Right cardiac atrium (tissue), 5 donors: ENCODE measurements at regions not wholly inside any gene's neighbourhood (a gene's known extent, or its start where the extent isn't known, plus 50 kb on each side); places are given as distances from the start of the nearest gene placed in this dataset.
"Not testable (repeated sequence)": the region's sequence is repeated elsewhere in the genome, so short reads cannot be mapped to it uniquely, and the experiment has no call there.

Experiments used
- ATAC-seq, 2 donors: fragments of 200-7000 bp; cut with Tn5 transposase; one replicate each; pipeline versions ENCODE4 v1.8.0 to v1.9.1; 2020; ENCODE audit warnings: moderate library complexity in 2 of 2, mild to moderate bottlenecking in 1 of 2
- DNase-seq, 3 donors: peaks; one replicate each; pipeline ENCODE4 v3.0.0-alpha.2; 2020
- H3K27ac ChIP-seq: one replicate; pipeline ENCODE4 v1.5.1; 2013; ENCODE audit warnings: mild to moderate bottlenecking, low read length, control low read depth, moderate library complexity
- H3K27me3 ChIP-seq: one replicate; pipeline ENCODE4 v1.6.1; 2013; ENCODE audit not compliant: control insufficient read depth, insufficient read depth
- H3K4me1 ChIP-seq: one replicate; pipeline ENCODE4 v1.6.1; 2013; ENCODE audit warnings: low read length; ENCODE audit not compliant: control insufficient read depth, insufficient read depth
- H3K4me3 ChIP-seq: one replicate; pipeline ENCODE4 v1.5.1; 2013; ENCODE audit warnings: low read length, control low read depth
- H3K9me3 ChIP-seq: one replicate; pipeline ENCODE4 v1.6.1; 2013; ENCODE audit warnings: low read length; ENCODE audit not compliant: control insufficient read depth
- WGBS: extraction: QIAGEN DNeasy Blood & Tissue Kit; methylation state at CpG from one replicate; pipeline ENCODE4 v1.1.7; 2013; 5-methylcytosine and 5-hydroxymethylcytosine counted together
- intact Hi-C, 4 donors: fragments of 100-400 bp; cut with DNase I; formaldehyde crosslinking; loops; one replicate each; pipeline versions ENCODE4 v1.11.0 to v1.14.0; 2022 to 2023
- donor health status: healthy with polysubstance abuse.
- donor health status: DM: no; HTN: yes; CAD: no.
- donor health status: DM: no; HTN: no; CAD: no.
- donor health status: DM: no; HTN: yes; CAD: no; lungs with severe emphysema.
- donor health status: DM: yes; HTN: yes; CAD: no.

- WGBS: 75% methylated on average over 3 of the region's 3 CpGs
- Histone ChIP-seq H3K4me3 (no peak overlapping the region), H3K27me3 (no peaks in the 10 kb centered on the region), H3K9me3 (no peaks in the 10 kb centered on the region), H3K27ac (no peak overlapping the region), H3K4me1 (no peaks in the 10 kb centered on the region)
- ATAC-seq (no peak), DNase-seq (no peak)
- intact Hi-C loops: no loop called here
These were observed 402.3 kb upstream of the PCDH15 start for GRCh38 chr10:55203319-55203718.

DNA sequence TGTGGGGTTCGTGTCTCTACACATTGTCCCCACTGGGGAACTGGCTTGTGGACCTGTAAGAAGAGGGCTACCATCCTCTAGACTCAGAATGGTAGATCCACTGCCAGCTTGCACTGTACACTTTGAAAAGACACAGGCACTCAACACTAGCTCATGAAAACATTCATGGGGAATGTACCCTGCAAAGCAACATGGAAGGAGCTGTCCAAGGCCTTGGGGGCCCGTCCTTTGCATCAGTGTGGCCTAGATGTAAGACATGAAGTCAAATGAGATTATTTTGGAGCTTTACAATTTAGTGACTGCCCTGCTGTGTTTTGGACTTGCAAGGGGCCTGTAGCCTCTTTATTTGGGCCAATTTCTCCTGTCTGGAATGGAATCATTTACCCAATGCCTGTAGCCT is 399.0 kb upstream of the PCDH15 start:
- no peaks in the 10 kb centered on the region for H3K4me1 ChIP-seq
- ATAC-seq (no peak), DNase-seq (no peak)
- H3K27me3 ChIP-seq: no peaks in the 10 kb centered on the region
- H3K27ac ChIP-seq: no peak overlapping the region
- no peaks in the 10 kb centered on the region for H3K9me3 ChIP-seq
- intact Hi-C loops: no loop called here
- 52% methylated on average over 2 of the region's 2 CpGs for WGBS
- no peak overlapping the region for H3K4me3 ChIP-seq

DNA sequence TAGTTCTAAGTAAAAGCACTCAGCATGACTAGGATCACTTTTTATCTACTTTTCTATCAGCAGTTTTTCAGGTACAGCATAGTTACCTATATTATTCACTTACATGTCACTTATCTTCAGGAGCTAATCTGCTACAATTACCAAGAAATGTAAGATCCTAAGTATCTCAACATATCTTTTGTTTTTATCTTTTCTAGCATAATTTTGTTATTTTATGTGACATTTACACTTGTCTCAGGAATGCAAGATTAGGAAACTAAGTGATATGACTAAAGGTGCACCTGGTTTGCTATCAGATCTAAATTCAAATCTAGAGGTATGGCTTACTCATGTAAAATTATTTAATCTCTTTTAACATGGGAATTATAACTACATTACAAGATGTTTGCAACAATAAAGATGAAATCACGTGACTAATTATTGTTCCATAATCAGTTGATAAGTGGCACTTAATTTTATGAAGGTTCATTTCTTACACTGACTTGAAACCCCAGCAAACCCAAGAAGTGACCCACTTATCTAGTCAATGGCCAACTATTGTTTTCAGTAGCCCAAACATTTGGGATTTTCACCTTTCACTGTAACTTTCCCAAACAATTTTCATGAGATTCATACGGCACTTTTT is 390.3 kb upstream of the PCDH15 start:
- H3K4me3 ChIP-seq: no peak overlapping the region

DNA sequence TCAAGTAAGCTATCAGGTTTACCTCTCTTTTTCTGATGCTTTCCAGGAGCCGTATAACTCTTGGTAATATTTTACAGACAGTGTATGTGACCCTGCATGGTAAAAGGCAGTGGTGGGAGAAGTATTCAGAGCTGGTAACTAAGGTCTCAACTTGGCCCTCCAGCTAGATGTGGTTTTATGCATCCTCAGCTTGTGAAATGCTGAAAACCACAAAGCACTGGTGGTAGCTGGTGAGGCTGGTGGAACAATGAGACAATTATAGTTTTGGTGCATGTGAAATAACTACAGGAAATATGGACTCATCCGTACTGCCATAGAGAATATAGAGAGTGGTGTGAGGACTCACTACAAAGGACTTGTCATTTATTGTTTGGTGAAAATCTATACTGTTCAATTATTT is 383.0 kb upstream of the PCDH15 start:
- Histone ChIP-seq H3K9me3 (peaks cover 2% of the 10 kb centered on the region), H3K4me3 (no peak overlapping the region), H3K4me1 (no peaks in the 10 kb centered on the region), H3K27ac (no peak overlapping the region), H3K27me3 (no peaks in the 10 kb centered on the region)
- ATAC-seq (no peak), DNase-seq (no peak)
- WGBS: 70% methylated on average over 2 of the region's 2 CpGs
- intact Hi-C loops: no loop called here

More for the DNA sequence above, 390.3 kb upstream of the PCDH15 start:
- H3K9me3 ChIP-seq: no peaks in the 10 kb centered on the region
- ATAC-seq: no peak
- H3K27me3 ChIP-seq: no peaks in the 10 kb centered on the region
- intact Hi-C loops: no loop called here
- no peak for DNase-seq
- 62% methylated on average over 2 of the region's 2 CpGs for WGBS
- no peak overlapping the region for H3K27ac ChIP-seq
- H3K4me1 ChIP-seq: no peaks in the 10 kb centered on the region

DNA sequence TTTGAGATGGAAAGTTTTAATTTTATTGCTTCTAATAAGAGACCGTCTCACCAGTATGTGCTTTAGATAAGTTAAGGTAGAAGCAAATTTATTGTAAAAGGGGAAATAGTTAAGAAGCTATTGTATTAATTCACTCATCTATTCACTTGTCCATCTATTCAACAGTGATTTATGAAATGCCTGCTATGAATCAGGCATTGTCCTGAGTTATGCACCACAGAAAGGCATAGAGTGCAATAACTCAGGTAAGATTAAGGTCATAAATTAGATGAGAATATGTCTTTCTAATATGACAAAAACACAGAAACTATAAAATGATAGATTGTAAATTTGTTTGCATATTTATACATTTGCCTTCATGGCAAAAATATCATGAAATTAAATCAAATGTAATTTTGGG is 379.3 kb upstream of the PCDH15 start:
- 91% methylated on average over 1 of the region's 1 CpG for WGBS
- Histone ChIP-seq H3K4me1 (no peaks in the 10 kb centered on the region), H3K9me3 (peaks cover 2% of the 10 kb centered on the region), H3K27me3 (no peaks in the 10 kb centered on the region), H3K4me3 (no peak overlapping the region), H3K27ac (no peak overlapping the region)
- intact Hi-C loops: no loop called here
- DNase-seq: no peak
- ATAC-seq: no peak

DNA sequence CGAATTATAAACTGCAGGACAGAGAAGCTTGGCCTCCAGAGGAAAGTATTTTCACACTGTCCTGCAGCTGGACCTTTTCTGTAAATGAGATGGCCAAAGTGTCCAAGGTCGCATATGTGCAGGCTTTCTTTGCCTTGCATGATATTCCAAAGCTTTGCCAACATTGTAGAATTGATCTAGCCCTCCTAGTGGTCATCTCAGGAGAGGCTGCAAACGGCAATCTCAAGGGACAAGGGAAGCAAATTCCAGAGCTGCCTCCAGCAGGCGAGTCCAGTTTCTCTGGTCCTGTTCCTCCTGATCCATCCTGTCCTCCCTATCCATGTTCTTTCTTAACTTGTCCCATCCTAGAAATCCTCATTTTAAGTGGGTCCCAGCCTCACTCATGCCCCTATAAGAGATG is 373.4 kb upstream of the PCDH15 start:
- intact Hi-C loops: no loop called here
- Histone ChIP-seq H3K27ac (no peak overlapping the region), H3K27me3 (no peaks in the 10 kb centered on the region), H3K4me1 (no peaks in the 10 kb centered on the region), H3K9me3 (peaks cover under 1% of the 10 kb centered on the region), H3K4me3 (no peak overlapping the region)
- WGBS: 67% methylated on average over 4 of the region's 4 CpGs
- DNase-seq (no peak), ATAC-seq (no peak)

DNA sequence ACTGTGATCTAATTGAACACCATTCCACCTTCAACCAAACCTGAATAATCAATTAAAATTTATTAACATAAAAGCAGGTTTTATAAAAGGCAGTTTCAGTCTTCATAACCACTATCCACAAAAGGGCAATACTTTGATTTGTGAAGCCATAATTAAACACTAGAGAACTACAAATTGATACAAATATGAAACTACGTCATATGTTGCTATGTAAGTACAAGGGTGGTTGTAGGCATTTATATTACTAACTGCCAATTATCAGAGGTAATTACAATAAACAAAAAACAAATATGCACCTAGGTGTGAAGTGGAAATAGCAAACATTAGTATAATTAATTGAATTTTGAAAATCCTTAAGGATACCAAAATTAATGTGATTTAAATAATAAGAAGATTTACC is 368.5 kb upstream of the PCDH15 start:
- Histone ChIP-seq H3K27ac (no peak overlapping the region), H3K27me3 (no peaks in the 10 kb centered on the region), H3K4me3 (no peak overlapping the region), H3K9me3 (no peaks in the 10 kb centered on the region), H3K4me1 (no peaks in the 10 kb centered on the region)
- WGBS: 96% methylated on average over 1 of the region's 1 CpG
- intact Hi-C loops: no loop called here
- no peak for ATAC-seq
- DNase-seq: no peak

- ATAC-seq (no peak), DNase-seq (no peak)
- Histone ChIP-seq H3K9me3 (no peaks in the 10 kb centered on the region), H3K4me1 (no peaks in the 10 kb centered on the region), H3K4me3 (no peak overlapping the region), H3K27me3 (no peaks in the 10 kb centered on the region), H3K27ac (no peak overlapping the region)
- 63% methylated on average over 1 of the region's 1 CpG for WGBS
- intact Hi-C loops: no loop called here
These were observed 367.3 kb upstream of the PCDH15 start for GRCh38 chr10:55168343-55168742.

- H3K27me3 ChIP-seq: no peaks in the 10 kb centered on the region
- no peaks in the 10 kb centered on the region for H3K9me3 ChIP-seq
- DNase-seq: peak in 1 of 3 donors; percentile 33
- peak in 1 of 2 donors; percentile 93 for ATAC-seq
- no peaks in the 10 kb centered on the region for H3K4me1 ChIP-seq
- 76% methylated on average over 6 of the region's 6 CpGs for WGBS
- H3K27ac ChIP-seq: no peak overlapping the region
- intact Hi-C loops: no loop called here
- no peak overlapping the region for H3K4me3 ChIP-seq
These were observed 362.5 kb upstream of the PCDH15 start for GRCh38 chr10:55163388-55163979.

DNA sequence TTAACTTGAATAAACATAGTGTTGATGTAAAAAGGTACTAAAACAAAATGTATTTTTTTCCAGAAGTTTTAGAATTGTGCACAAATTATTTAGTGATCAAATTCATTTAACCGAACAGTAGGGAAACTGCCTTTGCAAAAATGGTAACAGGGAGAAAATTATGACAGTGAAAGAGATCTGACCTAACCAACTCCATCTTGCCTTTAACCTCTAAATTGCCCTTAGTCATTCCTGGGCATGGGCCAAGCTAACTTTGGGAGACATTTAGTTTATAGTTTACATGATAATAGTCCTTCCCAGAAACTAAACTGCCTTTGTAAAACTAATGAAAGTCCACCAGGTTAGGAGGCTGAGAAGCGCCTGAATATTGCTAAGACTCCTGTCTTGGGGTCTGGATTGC is 361.3 kb upstream of the PCDH15 start:
- ATAC-seq, H3K4me1 ChIP-seq, H3K27me3 ChIP-seq, DNase-seq, H3K4me3 ChIP-seq, intact Hi-C loops, H3K9me3 ChIP-seq, H3K27ac ChIP-seq: not testable (repeated sequence)
- WGBS: 94% methylated on average over 2 of the region's 2 CpGs

GRCh38 chr10:55160655-55161283 is 359.7 kb upstream of the PCDH15 start:
- Histone ChIP-seq H3K4me3 (no peak overlapping the region), H3K4me1 (no peaks in the 10 kb centered on the region), H3K9me3 (no peaks in the 10 kb centered on the region), H3K27ac (no peak overlapping the region), H3K27me3 (no peaks in the 10 kb centered on the region)
- no peak for ATAC-seq
- intact Hi-C loops: no loop called here
- no peak for DNase-seq
- WGBS: 52% methylated on average over 5 of the region's 5 CpGs
